ELR (cell line): ENCODE measurements at regions not wholly inside any gene's neighbourhood (a gene's known extent, or its start where the extent isn't known, plus 50 kb on each side); places are given as distances from the start of the nearest gene placed in this dataset.
A peak's percentile ranks its signal among the peaks of the same experiment; 100 is the strongest.

Source experiments
- DNase-seq: peaks from one replicate; pipeline ENCODE4 v3.0.0-alpha.2; 2015; ENCODE audit warnings: low read depth

DNA sequence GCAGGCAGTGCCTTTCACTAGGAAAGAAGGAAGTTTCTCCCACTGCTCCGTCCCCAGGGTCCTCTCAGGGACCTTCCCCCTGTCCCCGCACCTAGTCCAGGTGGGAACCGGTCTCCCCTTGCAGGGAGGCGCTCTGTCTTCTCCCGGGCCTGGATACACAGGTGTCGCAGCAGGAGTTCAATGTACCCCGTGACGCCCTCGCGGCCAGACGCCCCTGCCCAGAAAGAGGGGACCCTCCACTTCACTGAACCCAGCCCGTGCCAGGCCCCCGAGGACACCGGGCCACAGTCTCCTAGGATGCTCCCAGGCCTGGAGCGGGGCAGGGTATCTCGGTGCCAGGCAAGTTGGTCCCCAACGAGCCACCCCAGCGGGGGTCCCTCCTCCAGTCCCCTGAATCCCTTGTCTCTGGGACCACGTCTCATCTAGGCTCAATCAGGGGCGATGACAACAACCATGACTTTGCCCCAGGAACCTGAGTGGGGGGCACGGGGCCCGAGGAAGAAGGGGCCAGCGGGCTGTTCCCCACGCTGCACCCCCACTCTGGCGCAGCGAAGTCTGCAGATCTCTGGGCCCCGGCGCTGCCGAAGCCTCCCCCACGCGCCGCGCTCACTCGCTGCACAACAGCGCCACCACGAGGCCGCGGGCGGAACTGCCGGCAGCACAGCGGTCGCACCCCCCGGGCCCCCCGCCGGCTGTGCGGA is 103.0 kb downstream of the EDN3 start:
- DNase-seq: peak; percentile 20

DNA sequence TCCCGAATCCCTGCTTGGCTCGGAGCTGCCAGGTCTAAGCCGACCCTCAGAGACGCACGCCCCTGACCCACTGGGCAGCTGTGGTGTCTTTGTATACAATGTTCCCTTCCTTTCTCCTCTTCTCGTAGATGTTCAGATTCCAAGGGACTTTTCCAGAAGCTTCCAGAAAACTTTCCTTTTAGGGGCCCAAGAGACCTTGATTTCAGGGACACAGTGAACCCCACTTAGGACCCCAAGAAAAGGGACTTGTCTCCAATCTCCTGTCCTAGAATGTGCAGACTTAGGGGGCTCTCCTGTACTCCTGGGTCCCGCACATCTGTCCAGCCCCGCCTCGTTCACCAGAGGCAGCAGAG is 103.5 kb downstream of the EDN3 start:
- no peak for DNase-seq

DNA sequence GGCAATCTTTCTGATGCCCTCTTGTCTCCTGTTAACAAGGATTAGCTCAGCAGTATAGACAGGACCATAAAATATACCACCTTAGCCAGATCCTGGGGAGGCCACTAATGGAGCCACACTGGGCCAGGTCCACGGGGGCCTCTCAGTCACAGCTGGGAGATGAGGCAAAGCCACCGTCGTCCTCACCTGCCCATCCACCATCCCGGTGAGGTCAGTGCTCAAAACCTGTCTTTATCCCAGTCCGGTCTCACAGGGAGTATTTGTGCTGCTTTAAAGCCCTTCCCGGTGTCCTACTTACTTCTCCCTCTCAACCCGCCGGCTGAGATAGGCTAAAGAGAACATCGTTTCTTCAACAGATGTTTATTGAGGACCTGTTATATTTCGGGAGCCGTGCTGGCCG is 104.3 kb downstream of the EDN3 start:
- no peak for DNase-seq

DNA sequence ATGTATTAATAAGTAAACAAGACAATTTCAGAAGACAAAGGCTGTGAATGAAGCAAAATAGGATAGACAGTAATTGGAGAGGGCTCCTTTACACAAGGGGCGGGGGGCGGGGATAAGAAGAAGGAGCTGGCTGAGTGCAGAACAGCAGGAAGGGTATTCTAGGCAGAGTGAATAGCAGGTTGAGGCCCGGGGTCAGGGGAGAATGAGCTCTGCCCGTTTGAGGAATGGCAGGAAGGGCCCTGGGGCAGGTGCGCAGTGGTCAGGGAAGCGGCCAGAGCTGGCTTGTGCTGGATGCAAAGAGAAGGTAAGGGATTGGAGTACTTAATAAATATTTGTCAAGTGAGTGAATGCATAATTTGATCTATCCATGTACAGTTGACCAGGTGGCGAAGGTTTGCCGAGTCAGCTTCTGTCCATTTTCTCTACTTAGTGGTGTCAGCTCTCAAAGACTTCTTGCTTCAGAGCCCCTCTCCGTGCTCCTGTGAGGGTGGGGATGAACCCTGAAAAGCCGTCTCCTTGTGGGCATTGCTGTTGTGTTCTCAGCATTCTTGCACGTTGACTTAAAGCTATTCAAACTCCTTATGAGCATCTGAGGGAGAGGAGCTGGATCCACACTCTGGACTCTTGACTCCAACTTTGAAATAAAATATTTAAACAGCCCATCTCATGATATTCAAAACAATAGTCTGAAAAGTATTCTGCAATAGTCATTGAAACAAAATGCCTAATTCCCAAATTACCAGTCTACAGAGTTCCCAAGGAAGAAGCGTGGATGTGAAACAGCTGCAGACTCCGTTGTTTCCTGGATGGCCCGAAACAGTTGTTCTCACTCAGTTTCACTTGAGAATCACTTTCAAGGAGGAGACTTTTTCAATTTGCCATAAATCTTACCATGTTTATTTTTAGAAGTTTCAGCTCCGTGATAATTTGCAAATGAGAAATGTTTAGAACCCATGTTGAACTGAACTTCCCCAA is 105.1 kb downstream of the EDN3 start:
- no peak for DNase-seq

DNA sequence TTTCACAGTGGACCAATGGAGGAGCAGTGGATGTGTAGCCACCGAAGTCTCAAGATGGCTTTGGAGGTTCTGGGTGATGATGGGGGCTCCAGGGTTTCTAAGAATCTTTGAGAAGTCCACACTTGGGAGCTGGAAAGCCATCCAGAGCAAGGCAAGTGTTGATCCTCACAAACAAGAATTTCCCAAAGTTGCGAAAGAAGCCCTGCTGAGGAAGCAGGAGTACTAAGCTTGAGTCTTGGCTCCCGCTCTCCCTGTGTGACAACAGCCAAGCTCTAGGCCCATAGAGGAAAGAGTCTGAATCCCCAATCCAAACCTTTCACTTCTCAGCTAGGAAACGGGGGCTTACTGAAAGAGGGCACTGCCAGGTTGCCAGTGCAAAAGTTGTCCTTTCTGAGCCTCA is 106.0 kb downstream of the EDN3 start:
- DNase-seq: no peak

DNA sequence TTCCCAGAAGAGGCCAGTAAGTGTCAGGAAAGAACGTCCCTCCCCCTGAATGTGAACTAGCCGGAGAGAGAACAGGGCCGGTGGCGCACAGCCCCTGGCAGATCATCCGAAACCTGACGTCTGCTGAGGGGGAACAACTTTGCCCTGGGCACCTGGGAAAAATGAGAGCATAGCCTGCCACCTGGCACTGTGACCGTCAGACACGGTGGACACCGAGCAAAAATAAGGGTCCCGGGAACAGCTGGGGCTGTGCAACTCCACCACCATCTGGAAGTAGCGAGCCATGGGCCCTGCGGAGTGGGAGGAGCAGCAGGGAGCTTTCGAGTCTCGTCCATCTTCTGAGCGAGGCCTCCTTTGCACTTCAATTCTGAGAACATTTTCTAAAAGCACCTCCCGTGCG is 110.8 kb downstream of the EDN3 start:
- no peak for DNase-seq

DNA sequence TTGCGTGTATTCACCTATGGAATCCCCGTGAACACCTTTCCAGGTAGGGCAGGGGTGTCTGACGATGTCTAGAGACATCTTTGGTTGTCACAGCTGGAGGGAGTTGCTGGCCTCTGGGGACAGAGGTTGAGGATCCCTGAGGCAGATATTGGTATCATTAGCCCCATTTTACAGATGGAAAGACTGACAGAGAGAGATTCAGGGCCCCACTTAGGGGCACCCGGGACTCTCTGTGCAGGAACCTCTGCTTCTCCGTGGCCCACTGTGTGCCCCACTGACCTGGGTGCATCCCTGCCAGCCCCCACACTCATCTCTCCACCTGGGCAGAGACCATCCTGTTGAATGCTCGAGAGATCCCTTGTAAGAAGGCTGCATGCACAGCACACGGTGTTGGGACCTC is 111.2 kb downstream of the EDN3 start:
- no peak for DNase-seq

DNA sequence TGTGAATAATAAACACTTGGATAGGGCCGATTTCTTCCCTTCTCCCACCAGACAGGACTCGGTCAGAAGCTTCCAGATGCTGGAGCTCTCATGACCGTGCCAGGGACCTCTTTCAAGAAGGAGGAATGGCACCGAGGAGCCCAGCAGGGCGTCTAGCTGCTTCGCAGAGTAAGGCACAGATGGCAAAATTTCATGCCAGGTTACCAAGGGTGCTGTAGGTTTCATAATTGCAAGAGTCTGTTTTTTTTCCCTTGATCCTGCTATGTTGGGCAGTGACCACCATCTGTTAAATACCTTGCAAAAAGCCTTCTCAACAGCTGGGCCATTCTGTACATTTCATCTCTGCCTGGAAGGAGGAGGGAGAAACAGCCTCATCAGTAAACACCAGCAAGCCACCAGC is 111.8 kb downstream of the EDN3 start:
- DNase-seq: no peak

DNA sequence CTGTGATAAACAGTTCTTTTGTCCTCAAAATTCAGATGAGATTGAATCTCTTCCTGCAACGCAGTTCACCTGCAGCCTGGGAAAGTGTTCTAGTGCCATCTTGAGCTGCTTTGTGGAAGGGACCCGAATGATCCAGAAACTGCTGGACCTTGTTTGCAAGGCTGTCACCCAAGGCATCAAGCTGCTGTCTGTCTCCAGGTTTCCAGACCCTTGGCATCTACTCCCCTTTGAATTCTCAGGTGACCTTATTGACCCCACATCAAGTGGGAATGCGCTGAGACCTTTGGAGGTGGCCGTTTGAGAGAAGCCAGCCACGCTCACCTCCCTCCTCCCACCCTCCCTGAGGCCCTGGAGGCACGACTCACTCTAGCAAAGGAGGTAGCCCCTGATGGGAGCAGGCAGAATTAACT is 112.5 kb downstream of the EDN3 start:
- DNase-seq: no peak

DNA sequence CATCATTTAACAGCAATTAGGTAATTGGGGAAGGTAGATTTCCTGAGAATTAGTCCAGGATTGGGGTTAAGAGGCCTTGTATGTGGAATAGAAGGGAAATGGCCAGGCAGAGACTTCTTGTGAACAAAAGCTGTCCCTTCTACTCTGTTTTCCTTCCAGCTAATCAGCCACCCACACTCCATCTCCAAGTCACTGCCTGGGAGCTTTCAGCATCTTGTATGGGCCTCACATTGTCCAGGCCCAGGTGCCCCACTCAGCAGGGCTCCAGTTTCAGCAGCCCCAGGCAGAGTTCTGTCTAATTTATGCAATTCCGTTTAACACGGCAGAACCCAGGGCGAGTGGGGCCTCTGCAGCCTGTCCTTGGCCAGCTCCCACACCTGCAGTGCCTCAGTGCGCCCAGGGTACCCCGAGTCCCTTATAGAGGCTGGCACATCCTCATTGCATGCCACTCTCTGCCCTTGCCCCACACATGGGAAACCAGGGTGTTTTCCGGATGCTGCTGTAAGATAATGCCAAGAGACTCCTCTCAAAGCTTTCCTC is 113.0 kb downstream of the EDN3 start:
- no peak for DNase-seq

DNA sequence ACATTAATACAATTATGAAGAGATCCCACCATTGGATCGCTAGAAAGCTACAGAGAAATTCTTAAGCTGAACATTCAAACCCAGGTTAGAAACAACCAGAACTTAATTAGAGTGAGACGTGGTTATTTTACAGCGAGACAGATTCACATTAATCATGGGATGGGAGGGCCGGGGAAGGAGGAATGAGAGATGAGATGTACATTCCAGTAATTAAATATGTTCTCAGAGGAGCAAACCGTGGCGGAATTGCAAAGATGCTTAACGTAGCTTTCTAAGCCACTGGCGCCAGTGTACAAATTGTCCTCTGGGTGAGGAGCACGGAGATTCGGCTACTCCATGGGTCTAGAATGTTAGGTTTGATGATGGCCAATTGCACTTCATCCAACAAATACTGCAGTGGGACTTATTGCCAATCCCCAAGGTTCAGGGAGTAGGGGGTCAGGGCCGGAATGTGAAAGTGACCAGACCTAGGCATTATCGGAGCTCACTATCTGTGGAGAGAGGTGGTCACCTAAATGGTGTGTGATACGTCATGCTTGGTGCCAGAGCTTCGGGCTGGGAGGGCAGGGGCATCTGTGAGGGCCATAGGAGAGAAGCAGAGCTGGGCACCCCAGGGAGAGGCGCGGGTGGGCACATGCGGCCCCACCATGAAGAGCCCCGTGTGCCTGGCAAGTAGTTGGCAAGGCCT is 114.7 kb downstream of the EDN3 start:
- no peak for DNase-seq

DNA sequence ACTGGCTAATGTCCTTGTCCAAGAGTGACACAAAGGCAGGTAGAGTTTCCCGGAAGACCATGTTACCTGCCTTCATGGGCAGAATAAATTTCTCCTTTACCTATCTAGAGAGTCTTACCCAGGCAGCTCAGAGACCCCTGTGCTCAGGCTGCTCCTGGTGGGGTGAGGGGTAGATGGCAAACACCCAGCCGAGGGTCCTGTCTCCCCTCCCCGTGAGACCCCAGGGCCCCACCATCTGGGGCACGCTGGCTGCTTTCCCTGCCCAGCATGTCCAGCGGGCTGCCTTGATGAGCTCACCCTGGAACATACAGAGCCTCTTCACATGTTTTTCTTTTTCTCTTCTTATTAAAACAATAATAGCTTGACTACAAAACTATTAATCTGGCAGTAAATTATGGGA is 116.5 kb downstream of the EDN3 start:
- no peak for DNase-seq

DNA sequence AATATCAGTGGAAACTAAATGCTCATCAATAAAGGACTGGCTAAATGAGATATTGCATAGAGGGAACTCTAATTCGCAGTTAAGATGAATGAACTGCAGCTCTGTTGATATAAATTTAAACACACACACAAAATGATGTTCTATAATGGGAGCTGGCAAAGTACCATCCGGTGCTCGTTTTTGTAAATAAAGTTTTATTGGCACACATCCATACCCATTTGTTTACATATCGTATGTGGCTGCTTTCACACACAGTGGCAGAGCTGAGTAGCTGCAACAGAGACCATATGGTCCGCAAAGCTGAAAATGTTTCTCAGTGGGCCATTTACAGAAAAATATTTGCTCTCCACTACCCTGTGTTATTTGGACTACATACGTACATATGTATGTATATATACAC is 120.7 kb downstream of the EDN3 start:
- DNase-seq: no peak

DNA sequence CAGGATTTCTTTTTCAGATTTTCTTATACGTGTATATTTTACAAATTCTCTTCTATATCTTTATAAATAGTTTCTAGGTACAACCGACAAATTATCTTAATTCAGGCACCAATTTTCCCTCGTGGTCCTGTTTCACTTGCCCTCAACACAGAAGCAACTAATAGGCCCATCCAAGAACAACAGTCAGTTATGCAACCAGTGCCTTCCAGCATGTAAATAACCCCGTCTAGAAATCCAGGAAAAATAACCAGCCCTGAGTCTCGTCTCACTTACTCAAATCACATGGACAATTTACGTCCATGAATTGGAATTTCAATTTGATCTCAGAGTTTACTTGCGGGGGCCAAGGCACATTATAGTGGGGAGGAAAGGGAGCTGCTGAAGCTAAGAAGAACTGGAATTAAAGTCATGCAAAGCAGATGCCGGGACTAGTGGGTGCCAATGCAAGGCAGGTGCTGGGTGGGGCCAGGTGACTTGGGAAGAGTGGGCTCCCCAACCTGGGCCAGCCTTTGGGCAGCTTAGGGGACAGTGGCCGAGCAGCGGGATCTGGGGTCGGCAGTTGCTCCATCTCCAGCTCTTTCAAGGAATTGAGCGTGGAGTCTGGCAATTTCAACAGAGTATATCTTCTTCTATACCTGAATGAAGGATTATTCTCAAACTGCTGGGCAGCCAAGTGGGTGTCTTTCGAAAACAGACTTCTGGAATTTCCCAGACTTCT is 121.7 kb downstream of the EDN3 start:
- no peak for DNase-seq

DNA sequence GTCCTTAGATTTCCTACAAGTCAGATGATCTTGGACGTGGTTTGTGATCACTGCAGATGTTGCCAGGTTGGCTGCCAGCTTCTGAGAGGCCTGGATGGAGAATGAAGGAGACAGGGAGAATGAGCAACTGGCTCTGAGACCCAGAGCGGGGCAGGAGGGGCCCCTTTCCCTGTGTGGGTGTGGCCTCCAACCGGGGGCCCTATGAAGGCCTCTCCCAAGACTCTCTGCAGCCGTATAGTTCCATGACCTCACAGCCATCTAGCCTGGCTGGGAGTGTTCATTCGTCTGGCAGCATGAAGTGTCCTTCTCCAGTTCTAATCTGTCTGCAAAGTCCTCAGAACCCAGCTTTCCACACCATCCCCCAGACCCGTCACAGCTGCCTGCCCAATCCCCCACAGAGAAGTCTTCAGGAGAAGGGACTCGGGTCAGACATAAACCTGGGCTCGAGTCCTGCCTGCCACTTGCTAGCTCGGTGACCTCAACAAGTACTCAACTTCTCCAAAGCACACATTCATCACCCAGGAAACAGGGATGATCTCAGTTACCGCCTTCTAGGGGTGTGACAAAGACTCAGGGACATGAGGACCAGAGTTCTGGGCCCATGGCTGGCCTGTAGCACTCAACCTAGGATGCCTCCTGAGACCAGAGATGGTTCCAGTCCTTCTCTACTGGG is 122.6 kb downstream of the EDN3 start:
- DNase-seq: no peak

DNA sequence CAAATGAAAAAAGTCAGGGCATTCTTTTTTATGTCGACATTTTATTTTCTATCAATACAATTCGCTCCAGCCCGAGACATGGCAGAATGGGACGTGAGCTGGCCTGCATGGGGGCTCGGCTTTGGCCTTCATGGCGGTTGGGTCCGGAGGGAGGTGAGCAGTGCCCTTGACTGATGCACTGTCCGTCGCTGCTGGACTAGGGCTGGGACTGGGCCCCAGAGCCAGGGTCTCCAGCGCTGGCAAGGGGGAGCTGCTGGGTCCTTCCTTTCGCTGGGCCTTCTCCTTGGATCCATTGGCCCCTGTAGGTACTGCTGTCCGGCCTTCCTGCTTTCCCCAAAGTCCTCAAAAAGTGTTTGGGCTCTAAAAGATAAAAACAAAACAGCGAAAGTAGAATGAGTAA is 124.6 kb downstream of the EDN3 start:
- no peak for DNase-seq

DNA sequence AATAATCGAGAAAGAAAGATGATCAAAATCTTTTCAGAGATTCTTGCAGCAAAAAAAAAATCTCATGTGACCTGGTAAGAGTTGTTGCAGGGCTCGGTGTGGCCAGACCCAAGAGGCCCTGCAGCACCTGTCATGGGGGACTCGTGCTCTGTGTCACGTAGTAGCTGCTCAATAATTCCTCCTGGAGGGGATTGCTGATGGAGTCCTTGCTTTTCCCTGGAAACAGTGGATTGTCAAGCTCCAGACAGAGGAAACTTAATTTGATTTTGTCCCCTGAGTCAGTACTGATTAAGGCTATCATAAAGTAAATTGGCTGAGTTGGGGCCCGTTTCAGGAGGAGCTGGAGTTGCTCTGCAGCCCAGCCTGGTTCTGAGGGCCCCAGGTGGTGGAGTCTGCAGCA is 125.2 kb downstream of the EDN3 start:
- DNase-seq: no peak

DNA sequence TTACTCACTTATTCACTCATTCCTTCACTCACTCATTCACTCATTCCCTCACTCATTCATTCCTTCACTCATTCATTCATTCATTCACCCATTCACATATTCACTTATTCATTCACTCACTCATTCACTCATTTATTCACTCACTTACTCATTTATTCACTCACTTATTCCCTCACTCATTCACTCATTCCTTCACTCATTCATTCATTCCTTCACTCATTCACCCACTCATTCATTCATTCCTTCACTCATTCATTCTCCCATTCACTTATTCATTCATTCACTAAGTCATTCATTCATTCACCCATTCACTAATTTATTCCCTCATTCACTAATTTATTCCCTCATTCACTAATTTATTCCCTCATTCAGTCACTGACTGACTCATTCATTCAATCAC is 127.6 kb downstream of the EDN3 start:
- DNase-seq: no peak

DNA sequence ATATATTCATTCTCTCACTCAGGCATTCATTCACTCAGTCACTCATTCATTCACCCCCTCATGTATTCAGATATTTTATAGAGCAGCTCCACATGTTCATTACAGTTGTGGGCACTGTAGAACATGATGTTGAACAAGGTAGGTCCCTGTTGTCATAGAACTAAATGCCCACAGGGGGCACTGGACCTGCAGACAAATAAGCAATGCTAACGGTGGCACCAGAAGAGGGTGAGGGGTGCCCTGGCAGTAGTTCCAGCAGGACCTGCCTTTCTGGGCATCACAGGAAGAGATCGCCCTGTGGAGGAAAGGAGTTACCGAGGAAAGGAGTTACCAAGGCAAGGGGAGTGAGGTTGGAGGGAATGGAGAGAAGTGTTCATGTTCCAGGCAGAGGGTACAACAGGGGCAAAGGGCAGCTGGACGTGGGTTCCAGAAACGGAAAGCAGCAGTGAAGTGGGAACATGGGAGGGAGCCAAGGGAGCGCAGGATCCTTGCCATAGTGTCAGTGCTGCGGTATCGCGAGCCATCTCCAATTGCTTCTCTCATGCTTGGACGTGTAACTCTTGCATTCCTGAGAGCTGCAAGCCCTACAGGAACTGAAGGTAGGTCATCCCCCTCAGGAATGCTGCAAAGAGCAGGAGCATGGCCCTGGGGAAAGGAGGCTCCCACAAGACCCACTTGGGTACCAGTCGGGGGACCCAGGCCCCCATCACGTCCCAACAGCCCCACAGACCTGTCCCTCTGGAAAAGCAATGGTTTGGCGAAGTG is 128.2 kb downstream of the EDN3 start:
- DNase-seq: no peak

DNA sequence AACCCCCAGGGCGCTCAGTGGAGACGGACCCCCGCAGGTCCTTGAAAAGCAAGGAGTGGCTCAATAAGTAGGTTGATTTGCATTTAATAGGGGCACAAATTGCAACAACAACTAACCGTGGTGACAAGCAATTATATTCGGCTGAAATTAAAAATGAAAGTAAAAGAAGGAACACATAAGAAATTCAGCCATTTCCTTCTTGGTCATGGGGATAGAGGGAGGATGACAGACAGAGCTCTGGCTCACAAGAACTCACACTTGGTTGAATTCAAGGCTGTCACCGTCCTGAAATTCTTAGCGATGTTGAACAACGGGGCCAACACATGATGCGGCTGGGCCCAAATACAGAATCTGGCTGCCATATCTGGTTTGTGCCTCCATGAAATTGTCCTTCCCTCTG is 129.0 kb downstream of the EDN3 start:
- DNase-seq: no peak

DNA sequence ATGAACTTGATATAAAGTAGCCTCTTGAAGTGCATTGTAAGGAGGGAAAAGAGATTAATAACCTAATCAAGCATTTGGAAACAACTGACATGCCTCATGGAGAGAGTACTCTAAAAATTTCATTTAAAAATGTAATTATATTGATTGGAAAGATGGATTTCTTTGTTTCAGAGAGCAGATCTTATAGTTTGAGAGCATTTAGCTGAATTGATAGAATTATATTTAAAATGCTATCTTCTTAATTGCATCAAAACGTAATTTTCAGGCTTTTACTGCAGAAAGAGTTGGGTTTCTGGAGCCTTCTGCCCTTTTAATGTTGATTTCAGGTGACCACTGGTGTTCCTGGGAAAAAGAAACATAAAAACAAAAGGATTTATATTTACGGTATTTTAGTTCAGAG is 130.6 kb downstream of the EDN3 start:
- DNase-seq: no peak
